Stimulated activated naive B cell treated with anti-CD40 and anti-IgM and Interleukin-4, amounts not matched to agents 10 μg/mL and 1 μg/mL and 100 μg/mL, for 72 hours (primary cell): ENCODE measurements at regions not wholly inside any gene's neighbourhood (a gene's known extent, or its start where the extent isn't known, plus 50 kb on each side); places are given as distances from the start of the nearest gene placed in this dataset.

ENCODE experiments used
- ATAC-seq, 2 donors: fragments of 150-1000 bp; cut with Tn5 transposase; replicated peaks; 2 replicates each; pipeline ENCODE4 v1.10.0; 2021; ENCODE audit warnings: moderate library complexity in 1 of 2
- DNase-seq: peaks from one replicate; pipeline ENCODE4 v3.0.0; 2021
- H3K27ac Mint-ChIP-seq: one replicate; pipeline ENCODE4 v1.8.0; 2022; ENCODE audit warnings: mild to moderate bottlenecking, mixed read lengths
- H3K27me3 Mint-ChIP-seq, 2 donors: one replicate each; pipeline ENCODE4 v1.8.0; 2022; ENCODE audit warnings: mixed read lengths in 2 of 2
- H3K36me3 Mint-ChIP-seq, 2 donors: one replicate each; pipeline ENCODE4 v1.8.0; 2022; ENCODE audit warnings: mixed read lengths in 2 of 2, mild to moderate bottlenecking in 1 of 2
- H3K4me1 Mint-ChIP-seq, 2 donors: one replicate each; pipeline ENCODE4 v1.8.0; 2022; ENCODE audit warnings: mixed read lengths in 2 of 2, mild to moderate bottlenecking in 1 of 2
- H3K4me3 Mint-ChIP-seq, 2 donors: one replicate each; pipeline ENCODE4 v1.8.0; 2022; ENCODE audit warnings: mild to moderate bottlenecking in 2 of 2, mixed read lengths in 2 of 2, moderate library complexity in 1 of 2
- H3K9me3 Mint-ChIP-seq, 2 donors: one replicate each; pipeline ENCODE4 v1.8.0; 2022; ENCODE audit warnings: mixed read lengths in 2 of 2, mild to moderate bottlenecking in 1 of 2

GRCh38 chr2:196437626-196438025 lies 201.9 kb upstream of the CCDC150 start:
- DNase-seq: no peak

GRCh38 chr2:196439760-196440159 lies 199.8 kb upstream of the CCDC150 start:
- no peaks in the 10 kb centered on the region for H3K4me1 Mint-ChIP-seq
- no peak overlapping the region for H3K27ac Mint-ChIP-seq
- H3K9me3 Mint-ChIP-seq: peaks cover 0 to 2% of the 10 kb centered on the region in 2 donors
- no peaks in the 10 kb centered on the region for H3K36me3 Mint-ChIP-seq
- no peak for DNase-seq
- H3K27me3 Mint-ChIP-seq: peaks cover 0 to 5% of the 10 kb centered on the region in 2 donors
- H3K4me3 Mint-ChIP-seq: no peak overlapping the region
- no peak for ATAC-seq

More at GRCh38 chr2:196437626-196438025, 201.9 kb upstream of the CCDC150 start:
- no peak for ATAC-seq
- Mint-ChIP-seq H3K36me3 (no peaks in the 10 kb centered on the region), H3K4me1 (no peaks in the 10 kb centered on the region), H3K27me3 (peaks cover 0 to 5% of the 10 kb centered on the region in 2 donors), H3K4me3 (no peak overlapping the region), H3K27ac (no peak overlapping the region), H3K9me3 (peaks cover 0 to 2% of the 10 kb centered on the region in 2 donors)

GRCh38 chr2:196440413-196440812 lies 199.1 kb upstream of the CCDC150 start:
- no peaks in the 10 kb centered on the region for H3K4me1 Mint-ChIP-seq
- DNase-seq (no peak), ATAC-seq (no peak)
- H3K4me3 Mint-ChIP-seq: no peak overlapping the region
- peaks cover 0 to 2% of the 10 kb centered on the region in 2 donors for H3K9me3 Mint-ChIP-seq
- H3K36me3 Mint-ChIP-seq: no peaks in the 10 kb centered on the region
- H3K27me3 Mint-ChIP-seq: peaks cover 0 to 5% of the 10 kb centered on the region in 2 donors
- no peak overlapping the region for H3K27ac Mint-ChIP-seq

GRCh38 chr2:196441527-196441926 lies 198.0 kb upstream of the CCDC150 start:
- peaks cover 0 to 5% of the 10 kb centered on the region in 2 donors for H3K27me3 Mint-ChIP-seq
- ATAC-seq: no peak
- no peaks in the 10 kb centered on the region for H3K4me1 Mint-ChIP-seq
- H3K36me3 Mint-ChIP-seq: no peaks in the 10 kb centered on the region
- no peak for DNase-seq
- no peak overlapping the region for H3K27ac Mint-ChIP-seq
- H3K9me3 Mint-ChIP-seq: peaks cover 0 to 6% of the 10 kb centered on the region in 2 donors
- H3K4me3 Mint-ChIP-seq: no peak overlapping the region

GRCh38 chr2:196442211-196442610 lies 197.3 kb upstream of the CCDC150 start:
- H3K4me3 Mint-ChIP-seq: no peak overlapping the region
- H3K36me3 Mint-ChIP-seq: no peaks in the 10 kb centered on the region
- peaks cover 0 to 4% of the 10 kb centered on the region in 2 donors for H3K9me3 Mint-ChIP-seq
- no peaks in the 10 kb centered on the region for H3K27me3 Mint-ChIP-seq
- no peaks in the 10 kb centered on the region for H3K4me1 Mint-ChIP-seq
- no peak for DNase-seq
- ATAC-seq: no peak
- H3K27ac Mint-ChIP-seq: no peak overlapping the region

- H3K9me3 Mint-ChIP-seq: peaks cover 0 to 4% of the 10 kb centered on the region in 2 donors
- H3K27me3 Mint-ChIP-seq: no peaks in the 10 kb centered on the region
- H3K36me3 Mint-ChIP-seq: no peaks in the 10 kb centered on the region
- H3K4me1 Mint-ChIP-seq: no peaks in the 10 kb centered on the region
- ATAC-seq (no peak), DNase-seq (no peak)
- no peak overlapping the region for H3K27ac Mint-ChIP-seq
- no peak overlapping the region for H3K4me3 Mint-ChIP-seq
These were observed 195.1 kb upstream of the CCDC150 start for GRCh38 chr2:196444442-196444841.

GRCh38 chr2:196445991-196446390 lies 193.5 kb upstream of the CCDC150 start:
- DNase-seq: no peak
- peaks cover 0 to 4% of the 10 kb centered on the region in 2 donors for H3K27me3 Mint-ChIP-seq

GRCh38 chr2:196448407-196449079 lies 191.0 kb upstream of the CCDC150 start:
- DNase-seq (no peak), ATAC-seq (no peak)
- no peak overlapping the region for H3K27ac Mint-ChIP-seq
- H3K4me3 Mint-ChIP-seq: no peak overlapping the region
- peaks cover 0 to 4% of the 10 kb centered on the region in 2 donors for H3K9me3 Mint-ChIP-seq
- peaks cover 0 to 4% of the 10 kb centered on the region in 2 donors for H3K27me3 Mint-ChIP-seq
- H3K4me1 Mint-ChIP-seq: peaks cover 0 to 1% of the 10 kb centered on the region in 2 donors
- no peaks in the 10 kb centered on the region for H3K36me3 Mint-ChIP-seq

More at GRCh38 chr2:196445991-196446390, 193.5 kb upstream of the CCDC150 start:
- Mint-ChIP-seq H3K4me3 (no peak overlapping the region), H3K9me3 (peaks cover 0 to 4% of the 10 kb centered on the region in 2 donors), H3K4me1 (no peaks in the 10 kb centered on the region), H3K27ac (no peak overlapping the region), H3K36me3 (no peaks in the 10 kb centered on the region)
- no peak for ATAC-seq

- H3K4me3 Mint-ChIP-seq: no peak overlapping the region
- ATAC-seq (no peak), DNase-seq (no peak)
These were observed 190.4 kb upstream of the CCDC150 start for GRCh38 chr2:196449083-196449482.

GRCh38 chr2:196452758-196453157 lies 186.8 kb upstream of the CCDC150 start:
- H3K4me3 Mint-ChIP-seq: no peak overlapping the region
- DNase-seq (no peak), ATAC-seq (no peak)
- H3K9me3 Mint-ChIP-seq: no peaks in the 10 kb centered on the region
- H3K27me3 Mint-ChIP-seq: peaks cover 4 to 7% of the 10 kb centered on the region in 2 donors
- H3K27ac Mint-ChIP-seq: no peak overlapping the region
- H3K36me3 Mint-ChIP-seq: no peaks in the 10 kb centered on the region
- H3K4me1 Mint-ChIP-seq: peaks cover 0 to 3% of the 10 kb centered on the region in 2 donors

More at GRCh38 chr2:196449083-196449482, 190.4 kb upstream of the CCDC150 start:
- Mint-ChIP-seq H3K27ac (no peak overlapping the region), H3K27me3 (peaks cover 0 to 4% of the 10 kb centered on the region in 2 donors), H3K9me3 (peaks cover 0 to 4% of the 10 kb centered on the region in 2 donors), H3K4me1 (peaks cover 0 to 3% of the 10 kb centered on the region in 2 donors), H3K36me3 (no peaks in the 10 kb centered on the region)

GRCh38 chr2:196453613-196454047 lies 185.9 kb upstream of the CCDC150 start:
- Mint-ChIP-seq H3K4me3 (no peak overlapping the region), H3K27ac (no peak overlapping the region), H3K4me1 (peaks cover 0 to 3% of the 10 kb centered on the region in 2 donors), H3K9me3 (no peaks in the 10 kb centered on the region), H3K27me3 (peaks cover 8 to 11% of the 10 kb centered on the region in 2 donors), H3K36me3 (no peaks in the 10 kb centered on the region)
- ATAC-seq (peak in 1 of 2 donors; percentile 67), DNase-seq (peak; percentile 22)

GRCh38 chr2:196454492-196454891 lies 185.0 kb upstream of the CCDC150 start:
- DNase-seq (no peak), ATAC-seq (no peak)
- Mint-ChIP-seq H3K9me3 (no peaks in the 10 kb centered on the region), H3K4me3 (no peak overlapping the region), H3K27ac (no peak overlapping the region), H3K27me3 (peaks cover 14 to 20% of the 10 kb centered on the region in 2 donors), H3K4me1 (peaks cover 7 to 8% of the 10 kb centered on the region in 2 donors), H3K36me3 (no peaks in the 10 kb centered on the region)

- peak overlapping the region; percentile 66 to 68 for H3K4me3 Mint-ChIP-seq
- peaks cover 15 to 25% of the 10 kb centered on the region in 2 donors for H3K4me1 Mint-ChIP-seq
- H3K36me3 Mint-ChIP-seq: peaks cover 6 to 8% of the 10 kb centered on the region in 2 donors
- ATAC-seq (peak; percentile 51 to 58), DNase-seq (peak; percentile 7)
- H3K9me3 Mint-ChIP-seq: peaks cover 6 to 9% of the 10 kb centered on the region in 2 donors
- H3K27me3 Mint-ChIP-seq: peaks cover 22 to 40% of the 10 kb centered on the region in 2 donors
- no peak overlapping the region for H3K27ac Mint-ChIP-seq
These were observed 180.0 kb upstream of the CCDC150 start for GRCh38 chr2:196459539-196459938.

- DNase-seq (no peak), ATAC-seq (no peak)
- Mint-ChIP-seq H3K27ac (no peak overlapping the region), H3K4me3 (no peak overlapping the region), H3K36me3 (peaks cover 6 to 8% of the 10 kb centered on the region in 2 donors), H3K9me3 (peaks cover 6 to 9% of the 10 kb centered on the region in 2 donors), H3K27me3 (peaks cover 24 to 46% of the 10 kb centered on the region in 2 donors), H3K4me1 (peaks cover 15 to 25% of the 10 kb centered on the region in 2 donors)
These were observed 175.8 kb upstream of the CCDC150 start for GRCh38 chr2:196463706-196464105.

GRCh38 chr2:196464311-196464710 lies 175.2 kb upstream of the CCDC150 start:
- Mint-ChIP-seq H3K36me3 (peaks cover 6 to 8% of the 10 kb centered on the region in 2 donors), H3K4me3 (no peak overlapping the region), H3K4me1 (peaks cover 12 to 19% of the 10 kb centered on the region in 2 donors), H3K27me3 (peaks cover 22 to 43% of the 10 kb centered on the region in 2 donors), H3K27ac (no peak overlapping the region), H3K9me3 (peaks cover 6 to 9% of the 10 kb centered on the region in 2 donors)
- ATAC-seq (no peak), DNase-seq (no peak)
